HEK293 (cell line): ENCODE measurements at regions not wholly inside any gene's neighbourhood (a gene's known extent, or its start where the extent isn't known, plus 50 kb on each side); places are given as distances from the start of the nearest gene placed in this dataset.

ENCODE experiments used
- CTCF ChIP-seq: fragments of 450-650 bp; formaldehyde crosslinking; IDR thresholded peaks from 2 replicates; pipeline ENCODE4 v1.5.1; 2016; ENCODE audit warnings: missing biosample characterization, missing genetic modification characterization
- REPIN1 ChIP-seq: fragments of 450-650 bp; formaldehyde crosslinking; IDR thresholded peaks from 2 replicates; pipeline ENCODE4 v1.5.1; 2017; ENCODE audit warnings: missing biosample characterization, missing genetic modification characterization, low read depth
- REST ChIP-seq: fragments of 450-650 bp; formaldehyde crosslinking; IDR thresholded peaks from 2 replicates; pipeline ENCODE4 v1.5.1; 2016; ENCODE audit warnings: missing biosample characterization, missing genetic modification characterization
- YY1 ChIP-seq: fragments of 450-650 bp; formaldehyde crosslinking; IDR thresholded peaks from 2 replicates; pipeline ENCODE4 v1.5.1; 2018; ENCODE audit warnings: missing biosample characterization, missing genetic modification characterization
- ZFP3 ChIP-seq: fragments of 450-650 bp; formaldehyde crosslinking; IDR thresholded peaks from 2 replicates; pipeline ENCODE4 v1.5.1; 2016; ENCODE audit warnings: low read depth, missing biosample characterization, missing genetic modification characterization
- ZFP41 ChIP-seq: fragments of 450-650 bp; formaldehyde crosslinking; IDR thresholded peaks from 2 replicates; pipeline ENCODE4 v1.5.1; 2016; ENCODE audit warnings: missing biosample characterization, missing genetic modification characterization, borderline replicate concordance
- ZNF175 ChIP-seq: fragments of 450-650 bp; formaldehyde crosslinking; IDR thresholded peaks from 2 replicates; pipeline ENCODE4 v1.5.1; 2016; ENCODE audit warnings: missing biosample characterization, missing genetic modification characterization
- ZNF274 ChIP-seq, 2 experiments: fragments of 200-500 bp in 1 of 2; fragments of 450-650 bp in 1 of 2; sonication (Bioruptor generic) in 1 of 2; formaldehyde crosslinking in 1 of 2; IDR thresholded peaks; 2 replicates each; pipeline versions ENCODE4 v1.5.1 to v1.6.1; 2014 to 2016; ENCODE audit warnings: borderline replicate concordance in 1 of 2, inconsistent platforms in 1 of 2, low read length in 1 of 2, missing biosample characterization in 1 of 2, missing genetic modification characterization in 1 of 2
- ZNF629 ChIP-seq: fragments of 450-650 bp; formaldehyde crosslinking; IDR thresholded peaks from 2 replicates; pipeline ENCODE4 v1.5.1; 2017; ENCODE audit warnings: missing biosample characterization, missing genetic modification characterization
- ZNF747 ChIP-seq: fragments of 450-650 bp; formaldehyde crosslinking; IDR thresholded peaks from 2 replicates; pipeline ENCODE4 v1.5.1; 2016; ENCODE audit warnings: missing biosample characterization, missing genetic modification characterization
- ZNF792 ChIP-seq: fragments of 450-650 bp; formaldehyde crosslinking; IDR thresholded peaks from 2 replicates; pipeline ENCODE4 v1.5.1; 2016; ENCODE audit warnings: missing biosample characterization, missing genetic modification characterization

- TF ChIP-seq REPIN1 (tag by site-specific recombination) (no peak), CTCF (tag by site-specific recombination) (no peak), ZNF175 (no peak), ZNF792 (tag by site-specific recombination) (no peak), REST (tag by site-specific recombination) (no peak), ZFP41 (tag by site-specific recombination) (no peak), YY1 (no peak), ZFP3 (no peak), ZNF629 (no peak), ZNF274 (IDR thresholded peaks at IDR 0.05; ENCODE audit: low read length) (no peak), ZNF274 (tag by site-specific recombination; IDR thresholded peaks at IDR 0.05; ENCODE audit: borderline replicate concordance) (no peak), ZNF747 (tag by site-specific recombination) (no peak)
These were observed 125.2 kb upstream of the PROK2 start for GRCh38 chr3:71910108-71910507.
